OCI-LY1 (cell line): ENCODE measurements at regions not wholly inside any gene's neighbourhood (a gene's known extent, or its start where the extent isn't known, plus 50 kb on each side); places are given as distances from the start of the nearest gene placed in this dataset.

ENCODE experiments used
- H2AFZ ChIP-seq: fragments of 200-600 bp; sonication (generic), shearing (Covaris generic); 2 replicates; pipeline ENCODE4 v1.6.0; 2014; ENCODE audit warnings: antibody characterized with exemption, mild to moderate bottlenecking, low read length
- H3F3A ChIP-seq: fragments of 200-600 bp; sonication (generic), shearing (Covaris generic); 2 replicates; pipeline ENCODE4 v1.6.0; 2014; ENCODE audit warnings: mild to moderate bottlenecking, antibody characterized with exemption, low read length, moderate library complexity; ENCODE audit not compliant: insufficient read depth
- H3K27ac ChIP-seq: fragments of 200-600 bp; sonication (generic); 2 replicates; pipeline ENCODE4 v1.5.1; 2014; ENCODE audit warnings: low read length, mixed run types, mild to moderate bottlenecking, low read depth; ENCODE audit not compliant: poor library complexity, severe bottlenecking
- H3K27me3 ChIP-seq: fragments of 200-600 bp; sonication (generic); 2 replicates; pipeline ENCODE4 v1.6.0; 2014; ENCODE audit warnings: antibody characterized with exemption, mild to moderate bottlenecking, low read length, moderate library complexity; ENCODE audit not compliant: insufficient read depth
- H3K36me3 ChIP-seq: fragments of 200-600 bp; sonication (generic); 2 replicates; pipeline ENCODE4 v1.6.1; 2014; ENCODE audit warnings: mild to moderate bottlenecking, antibody characterized with exemption, low read length, moderate library complexity, mixed read lengths; ENCODE audit not compliant: insufficient read depth
- H3K4me1 ChIP-seq: fragments of 200-600 bp; sonication (generic); 2 replicates; pipeline ENCODE4 v1.5.1; 2014; ENCODE audit warnings: mild to moderate bottlenecking, low read length, moderate library complexity; ENCODE audit not compliant: insufficient read depth, severe bottlenecking
- H3K4me2 ChIP-seq: fragments of 200-600 bp; sonication (generic), shearing (Covaris generic); 2 replicates; pipeline ENCODE4 v1.6.1; 2014; ENCODE audit warnings: low read length
- H3K4me3 ChIP-seq: fragments of 200-600 bp; sonication (generic); 2 replicates; pipeline ENCODE4 v1.5.1; 2014; ENCODE audit warnings: low read length, low read depth, mild to moderate bottlenecking, mixed read lengths; ENCODE audit not compliant: poor library complexity, severe bottlenecking
- H3K79me2 ChIP-seq: fragments of 200-600 bp; shearing (Covaris generic); 2 replicates; pipeline ENCODE4 v1.6.1; 2016; ENCODE audit warnings: mixed run types, low read length, mixed read lengths; ENCODE audit not compliant: insufficient read depth
- H3K9ac ChIP-seq: fragments of 200-600 bp; sonication (generic), shearing (Covaris generic); 2 replicates; pipeline ENCODE4 v1.6.1; 2014; ENCODE audit warnings: mild to moderate bottlenecking, low read length, mixed read lengths
- H3K9me2 ChIP-seq: fragments of 200-600 bp; sonication (generic), shearing (Covaris generic); 2 replicates; pipeline ENCODE4 v1.6.1; 2014; ENCODE audit warnings: low read depth, mild to moderate bottlenecking, low read length, mixed read lengths
- H3K9me3 ChIP-seq: fragments of 200-600 bp; shearing (Covaris generic); 2 replicates; pipeline ENCODE4 v1.6.1; 2014; ENCODE audit warnings: low read length, mixed read lengths
- H4K20me1 ChIP-seq: fragments of 200-600 bp; sonication (generic), shearing (Covaris generic); 2 replicates; pipeline ENCODE4 v1.6.0; 2016; ENCODE audit warnings: mild to moderate bottlenecking, low read length; ENCODE audit not compliant: insufficient read depth
- EZH2 ChIP-seq: fragments of 200-600 bp; sonication (generic), shearing (Covaris generic); IDR thresholded peaks from 2 replicates; pipeline ENCODE4 v1.8.0; 2017; ENCODE audit warnings: borderline replicate concordance, mixed run types, mild to moderate bottlenecking, antibody characterized with exemption, low read length, moderate library complexity, mixed read lengths
- TF ChIP-seq, protein P1 (sequence below): fragments of 200-600 bp; sonication (generic), shearing (Covaris generic); IDR thresholded peaks from 2 replicates; pipeline ENCODE4 v1.5.1; 2017; ENCODE audit warnings: mild to moderate bottlenecking, antibody characterized with exemption, low read length, moderate library complexity, mixed read lengths

GRCh38 chr1:214928574-214928973, 154.0 kb upstream of the KCNK2 start:
- no peaks in the 10 kb centered on the region for H3K4me1 ChIP-seq
- no peak overlapping the region for H3K4me2 ChIP-seq
- TF ChIP-seq, protein P1, sequence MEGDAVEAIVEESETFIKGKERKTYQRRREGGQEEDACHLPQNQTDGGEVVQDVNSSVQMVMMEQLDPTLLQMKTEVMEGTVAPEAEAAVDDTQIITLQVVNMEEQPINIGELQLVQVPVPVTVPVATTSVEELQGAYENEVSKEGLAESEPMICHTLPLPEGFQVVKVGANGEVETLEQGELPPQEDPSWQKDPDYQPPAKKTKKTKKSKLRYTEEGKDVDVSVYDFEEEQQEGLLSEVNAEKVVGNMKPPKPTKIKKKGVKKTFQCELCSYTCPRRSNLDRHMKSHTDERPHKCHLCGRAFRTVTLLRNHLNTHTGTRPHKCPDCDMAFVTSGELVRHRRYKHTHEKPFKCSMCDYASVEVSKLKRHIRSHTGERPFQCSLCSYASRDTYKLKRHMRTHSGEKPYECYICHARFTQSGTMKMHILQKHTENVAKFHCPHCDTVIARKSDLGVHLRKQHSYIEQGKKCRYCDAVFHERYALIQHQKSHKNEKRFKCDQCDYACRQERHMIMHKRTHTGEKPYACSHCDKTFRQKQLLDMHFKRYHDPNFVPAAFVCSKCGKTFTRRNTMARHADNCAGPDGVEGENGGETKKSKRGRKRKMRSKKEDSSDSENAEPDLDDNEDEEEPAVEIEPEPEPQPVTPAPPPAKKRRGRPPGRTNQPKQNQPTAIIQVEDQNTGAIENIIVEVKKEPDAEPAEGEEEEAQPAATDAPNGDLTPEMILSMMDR: no peak
- TF ChIP-seq EZH2: no peak
- no peaks in the 10 kb centered on the region for H3K9me3 ChIP-seq
- H2AFZ ChIP-seq: no peak overlapping the region
- H3K79me2 ChIP-seq: no peaks in the 10 kb centered on the region
- no peaks in the 10 kb centered on the region for H3F3A ChIP-seq
- H3K27ac ChIP-seq: no peak overlapping the region
- H3K36me3 ChIP-seq: no peaks in the 10 kb centered on the region
- no peak overlapping the region for H3K9ac ChIP-seq
- no peak overlapping the region for H3K4me3 ChIP-seq
- no peaks in the 10 kb centered on the region for H4K20me1 ChIP-seq
- no peaks in the 10 kb centered on the region for H3K9me2 ChIP-seq
- H3K27me3 ChIP-seq: no peaks in the 10 kb centered on the region

DNA sequence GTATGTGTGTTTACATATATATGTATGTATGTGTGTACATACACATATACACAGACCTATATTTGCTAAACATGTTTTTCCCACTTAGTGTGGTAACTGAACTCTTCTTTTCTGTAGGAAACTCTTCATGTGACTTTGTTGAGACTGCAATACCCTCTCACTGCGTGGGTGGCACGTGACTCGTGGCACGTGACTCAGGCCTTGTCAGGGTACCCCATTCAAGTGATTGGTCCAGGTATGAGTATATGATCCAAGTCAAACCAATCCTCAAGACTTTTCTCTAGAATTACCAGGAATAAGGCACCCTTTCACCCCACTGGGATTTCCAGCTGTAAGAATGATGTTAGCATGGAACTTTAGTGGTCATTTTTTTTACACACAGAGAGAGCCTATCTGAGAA, 149.2 kb upstream of the KCNK2 start:
- H3K27me3 ChIP-seq: no peaks in the 10 kb centered on the region
- no peaks in the 10 kb centered on the region for H3K4me1 ChIP-seq
- no peak overlapping the region for H3K9ac ChIP-seq
- H3F3A ChIP-seq: no peaks in the 10 kb centered on the region
- H3K4me2 ChIP-seq: no peak overlapping the region
- TF ChIP-seq EZH2: no peak
- TF ChIP-seq, protein P1: no peak
- no peak overlapping the region for H2AFZ ChIP-seq
- no peaks in the 10 kb centered on the region for H3K79me2 ChIP-seq
- no peaks in the 10 kb centered on the region for H3K36me3 ChIP-seq
- H3K9me2 ChIP-seq: no peaks in the 10 kb centered on the region
- no peak overlapping the region for H3K4me3 ChIP-seq
- H3K27ac ChIP-seq: no peak overlapping the region
- no peaks in the 10 kb centered on the region for H4K20me1 ChIP-seq
- no peaks in the 10 kb centered on the region for H3K9me3 ChIP-seq

DNA sequence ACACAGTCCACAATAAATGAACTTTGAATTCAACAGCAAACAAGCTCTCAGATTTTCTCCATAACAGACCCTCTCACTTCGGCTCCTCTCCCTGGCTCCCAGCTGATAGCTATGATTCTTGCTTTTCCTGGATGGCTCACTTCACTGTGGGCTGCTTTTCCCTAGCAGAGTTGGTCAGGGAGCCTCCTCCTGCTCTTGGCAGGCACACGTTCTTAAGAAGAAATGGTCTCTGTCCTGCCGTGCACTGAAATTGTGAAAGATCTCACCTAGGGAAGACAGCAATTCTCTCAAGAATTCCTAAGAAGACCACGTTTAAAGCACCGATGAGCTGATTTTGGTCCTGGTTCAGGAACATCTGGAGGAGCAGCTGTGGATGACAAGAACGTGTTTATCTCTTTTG, 148.5 kb upstream of the KCNK2 start:
- no peak for TF ChIP-seq EZH2
- TF ChIP-seq, protein P1: no peak
- Histone ChIP-seq H3K9me2 (no peaks in the 10 kb centered on the region), H3K79me2 (no peaks in the 10 kb centered on the region), H3K4me3 (no peak overlapping the region), H2AFZ (no peak overlapping the region), H3K27me3 (no peaks in the 10 kb centered on the region), H3K27ac (no peak overlapping the region), H4K20me1 (no peaks in the 10 kb centered on the region), H3K4me2 (no peak overlapping the region), H3K9me3 (no peaks in the 10 kb centered on the region), H3K4me1 (no peaks in the 10 kb centered on the region), H3K36me3 (no peaks in the 10 kb centered on the region), H3K9ac (no peak overlapping the region), H3F3A (no peaks in the 10 kb centered on the region)
